H9 (cell line): ENCODE measurements at regions not wholly inside any gene's neighbourhood (a gene's known extent, or its start where the extent isn't known, plus 50 kb on each side); places are given as distances from the start of the nearest gene placed in this dataset.

Experiments
- DNase-seq: peaks from one replicate; pipeline ENCODE4 v3.0.0-alpha.2; 2017
- H2AFZ ChIP-seq: one replicate; pipeline ENCODE4 v1.6.1; 2013; ENCODE audit warnings: mild to moderate bottlenecking, low read length, control low read depth, moderate library complexity
- H2AK5ac ChIP-seq: 2 replicates; pipeline ENCODE4 v1.6.1; 2013; ENCODE audit warnings: low read length, control low read depth, mixed read lengths; ENCODE audit not compliant: insufficient read length
- H2BK120ac ChIP-seq: one replicate; pipeline ENCODE4 v1.6.1; 2013; ENCODE audit warnings: low read depth, mild to moderate bottlenecking, low read length, control low read depth, inconsistent platforms; ENCODE audit not compliant: poor library complexity, severe bottlenecking
- H2BK12ac ChIP-seq: 2 replicates; pipeline ENCODE4 v1.6.1; 2013; ENCODE audit warnings: low read length, control low read depth, mixed read lengths, low read depth; ENCODE audit not compliant: insufficient read length
- H2BK15ac ChIP-seq: 2 replicates; pipeline ENCODE4 v1.6.1; 2013; ENCODE audit warnings: low read depth, low read length, control low read depth
- H2BK20ac ChIP-seq: one replicate; pipeline ENCODE4 v1.6.1; 2013; ENCODE audit warnings: low read depth, mild to moderate bottlenecking, low read length, control low read depth, inconsistent platforms; ENCODE audit not compliant: poor library complexity, severe bottlenecking
- H2BK5ac ChIP-seq: 2 replicates; pipeline ENCODE4 v1.6.1; 2013; ENCODE audit warnings: low read length, control low read depth, mixed read lengths; ENCODE audit not compliant: insufficient read length
- H3K14ac ChIP-seq: 2 replicates; pipeline ENCODE4 v1.6.1; 2013; ENCODE audit warnings: low read length, control low read depth; ENCODE audit not compliant: insufficient read depth
- H3K18ac ChIP-seq: 2 replicates; pipeline ENCODE4 v1.6.1; 2013; ENCODE audit warnings: low read depth, mild to moderate bottlenecking, mixed read lengths, low read length, control low read depth; ENCODE audit not compliant: insufficient read length
- H3K23ac ChIP-seq: 2 replicates; pipeline ENCODE4 v1.6.1; 2013; ENCODE audit warnings: low read length, control low read depth, mixed read lengths, low read depth; ENCODE audit not compliant: insufficient read length
- H3K23me2 ChIP-seq: 2 replicates; pipeline ENCODE4 v1.6.1; 2013; ENCODE audit warnings: low read depth, mild to moderate bottlenecking, mixed read lengths, low read length, control low read depth; ENCODE audit not compliant: insufficient read length, poor library complexity, severe bottlenecking
- H3K27ac ChIP-seq: 2 replicates; pipeline ENCODE4 v1.5.1; 2013; ENCODE audit warnings: low read length, control low read depth, mixed read lengths, low read depth; ENCODE audit not compliant: insufficient read length
- H3K27me3 ChIP-seq: 2 replicates; pipeline ENCODE4 v1.6.1; 2013; ENCODE audit warnings: low read length, control low read depth, inconsistent platforms; ENCODE audit not compliant: insufficient read depth
- H3K4ac ChIP-seq: 2 replicates; pipeline ENCODE4 v1.6.1; 2013; ENCODE audit warnings: low read depth, mild to moderate bottlenecking, control low read depth, inconsistent platforms, low read length, moderate library complexity
- H3K4me1 ChIP-seq: 2 replicates; pipeline ENCODE4 v1.6.1; 2013; ENCODE audit warnings: low read length, control low read depth, inconsistent platforms; ENCODE audit not compliant: insufficient read depth
- H3K4me2 ChIP-seq: 2 replicates; pipeline ENCODE4 v1.6.1; 2013; ENCODE audit warnings: low read length, control low read depth, mixed read lengths; ENCODE audit not compliant: insufficient read length, insufficient read depth
- H3K56ac ChIP-seq: 2 replicates; pipeline ENCODE4 v1.6.1; 2013; ENCODE audit warnings: low read depth, mild to moderate bottlenecking, mixed read lengths, low read length, control low read depth; ENCODE audit not compliant: insufficient read length
- H3K79me1 ChIP-seq: 2 replicates; pipeline ENCODE4 v1.6.1; 2013; ENCODE audit warnings: low read depth, mild to moderate bottlenecking, moderate library complexity, low read length, control low read depth, inconsistent platforms; ENCODE audit not compliant: insufficient read depth, poor library complexity, severe bottlenecking
- H3K79me2 ChIP-seq: 2 replicates; pipeline ENCODE4 v1.6.1; 2013; ENCODE audit warnings: low read length, control low read depth, inconsistent platforms; ENCODE audit not compliant: insufficient read depth
- H3K9ac ChIP-seq: 2 replicates; pipeline ENCODE4 v1.6.1; 2013; ENCODE audit warnings: low read length, control low read depth, mixed read lengths; ENCODE audit not compliant: insufficient read length; ENCODE audit errors: extremely low read depth
- H3K9me3 ChIP-seq: one replicate; pipeline ENCODE4 v1.6.1; 2013; ENCODE audit warnings: low read depth, low read length, inconsistent platforms; ENCODE audit not compliant: control insufficient read depth
- H3T11ph ChIP-seq: one replicate; pipeline ENCODE4 v1.6.1; 2013; ENCODE audit warnings: mild to moderate bottlenecking, low read length, control low read depth, inconsistent platforms
- H4K20me1 ChIP-seq: one replicate; pipeline ENCODE4 v1.6.1; 2013; ENCODE audit not compliant: control insufficient read depth, insufficient read length, insufficient read depth
- H4K5ac ChIP-seq: 2 replicates; pipeline ENCODE4 v1.6.1; 2013; ENCODE audit warnings: low read depth, mild to moderate bottlenecking, mixed read lengths, low read length, control low read depth; ENCODE audit not compliant: insufficient read length
- H4K8ac ChIP-seq: replicated peaks from 2 replicates; pipeline ENCODE4 v1.6.1; 2013; ENCODE audit warnings: low read length, control low read depth, mixed read lengths, low read depth; ENCODE audit not compliant: insufficient read length
- H4K91ac ChIP-seq: 2 replicates; pipeline ENCODE4 v1.6.1; 2013; ENCODE audit warnings: low read depth, mild to moderate bottlenecking, moderate library complexity, mixed read lengths, low read length, control low read depth; ENCODE audit not compliant: insufficient read length
- H3K27ac Mint-ChIP-seq, 3 experiments: 2 replicates in 2 of 3; 3 replicates in 1 of 3; pipeline ENCODE4 v1.8.0; 2020 to 2021; ENCODE audit warnings: mixed read lengths in 3 of 3, mild to moderate bottlenecking in 1 of 3, moderate library complexity in 1 of 3
- H3K27me3 Mint-ChIP-seq: 2 replicates; pipeline ENCODE4 v1.8.0; 2021; ENCODE audit warnings: low read depth, mild to moderate bottlenecking, moderate library complexity, mixed read lengths
- H3K36me3 Mint-ChIP-seq, 3 experiments: 2 replicates in 2 of 3; 3 replicates in 1 of 3; pipeline ENCODE4 v1.8.0; 2020 to 2021; ENCODE audit warnings: low read depth in 3 of 3, mixed read lengths in 3 of 3; ENCODE audit not compliant: insufficient read depth in 1 of 3
- H3K4me1 Mint-ChIP-seq, 2 experiments: 2 replicates each; pipeline ENCODE4 v1.8.0; 2020; ENCODE audit warnings: mixed read lengths in 2 of 2
- H3K4me3 Mint-ChIP-seq, 2 experiments: 2 replicates in 1 of 2; 3 replicates in 1 of 2; pipeline ENCODE4 v1.8.0; 2020 to 2021; ENCODE audit warnings: mild to moderate bottlenecking in 2 of 2, mixed read lengths in 2 of 2, moderate library complexity in 1 of 2
- H3K9me3 Mint-ChIP-seq, 2 experiments: 2 replicates in 1 of 2; 3 replicates in 1 of 2; pipeline ENCODE4 v1.8.0; 2020; ENCODE audit warnings: mild to moderate bottlenecking in 2 of 2, mixed read lengths in 2 of 2, moderate library complexity in 1 of 2
- CTCF ChIP-seq: fragments of 200-600 bp; sonication (generic); conservative IDR thresholded peaks from 3 replicates; pipeline ENCODE4 v1.8.0; 2021; ENCODE audit warnings: antibody characterized with exemption, mild to moderate bottlenecking
- WGBS: extraction: QIAGEN DNeasy Blood & Tissue Kit; methylation state at CpG from one replicate; pipeline ENCODE4 v1.1.7; 2013; ENCODE audit warnings: missing lambda C conversion rate, low lambda C conversion rate, mixed read lengths; ENCODE audit not compliant: insufficient read length; ENCODE audit errors: extremely low coverage; 5-methylcytosine and 5-hydroxymethylcytosine counted together

DNA sequence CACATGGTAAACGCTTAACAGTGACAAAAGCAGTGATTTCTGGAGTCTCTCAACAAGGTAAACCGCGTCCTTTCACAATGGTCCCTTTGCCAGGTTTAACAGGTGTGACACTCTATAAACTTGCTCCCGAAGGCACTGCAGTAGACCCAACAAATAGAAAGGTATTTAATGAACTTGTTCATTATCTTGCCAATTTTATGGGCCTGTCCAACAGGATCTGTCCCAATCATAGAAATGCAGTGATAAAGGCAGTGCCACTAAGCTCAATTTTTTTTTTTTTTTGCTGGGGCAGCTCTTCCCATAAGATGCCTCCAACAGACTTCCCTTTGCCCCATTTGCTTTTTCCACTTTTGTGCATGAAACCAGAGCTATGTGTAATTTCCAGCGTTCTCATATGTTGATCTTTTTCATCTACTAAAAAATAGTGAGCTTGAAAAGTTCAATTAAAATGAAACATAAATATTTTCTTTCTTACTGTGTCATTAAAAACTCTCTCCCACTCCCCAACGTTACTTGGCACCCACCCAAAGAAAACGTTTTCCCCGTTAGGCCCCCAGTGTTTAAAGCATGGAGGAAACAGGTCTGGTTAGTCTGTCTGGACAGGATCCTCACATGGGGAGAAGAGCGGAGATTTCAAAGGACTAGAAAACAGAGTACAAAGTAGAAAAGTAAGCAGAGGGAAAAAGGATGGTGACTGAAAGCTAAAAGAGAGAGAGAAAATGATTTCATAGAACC lies 80.9 kb upstream of the SPATA31D4 start:
- peaks cover 10 to 15% of the 10 kb centered on the region in 2 experiments for H3K4me1 Mint-ChIP-seq
- no peak overlapping the region for H3K56ac ChIP-seq
- H3K79me1 ChIP-seq: no peaks in the 10 kb centered on the region
- no peak overlapping the region for H3K4me3 Mint-ChIP-seq
- H3K27me3 ChIP-seq: no peaks in the 10 kb centered on the region
- H3K9me3 ChIP-seq: no peaks in the 10 kb centered on the region
- H2BK120ac ChIP-seq: no peak overlapping the region
- no peaks in the 10 kb centered on the region for H4K20me1 ChIP-seq
- H3K4me2 ChIP-seq: no peak overlapping the region
- H4K8ac ChIP-seq: no peak overlapping the region
- no peak overlapping the region for H3K23ac ChIP-seq
- no peak overlapping the region for H3K27ac ChIP-seq
- no peak overlapping the region for H3K9ac ChIP-seq
- H2BK5ac ChIP-seq: no peak overlapping the region
- H3K14ac ChIP-seq: no peak overlapping the region
- no peaks in the 10 kb centered on the region for H3K79me2 ChIP-seq
- no peak overlapping the region for H4K91ac ChIP-seq
- no peak overlapping the region for H2AK5ac ChIP-seq
- no peak for TF ChIP-seq CTCF
- H3K27me3 Mint-ChIP-seq: no peaks in the 10 kb centered on the region; the same call in none of the 2 replicates
- no peak overlapping the region for H3T11ph ChIP-seq
- no peak overlapping the region for H2BK15ac ChIP-seq
- H3K18ac ChIP-seq: no peak overlapping the region
- no peaks in the 10 kb centered on the region for H3K23me2 ChIP-seq
- DNase-seq: no peak
- no peaks in the 10 kb centered on the region for H3K36me3 Mint-ChIP-seq
- peaks cover 8% of the 10 kb centered on the region; the same call in 1 of the 2 replicates for H3K4me1 ChIP-seq
- WGBS: no CpG with 5 or more reads among the region's 9 CpGs
- H2AFZ ChIP-seq: no peak overlapping the region
- no peak overlapping the region for H4K5ac ChIP-seq
- no peak overlapping the region for H3K4ac ChIP-seq
- H2BK12ac ChIP-seq: no peak overlapping the region
- H3K9me3 Mint-ChIP-seq: no peaks in the 10 kb centered on the region; a peak in 1 of 5 replicates
- no peak overlapping the region for H3K27ac Mint-ChIP-seq
- H2BK20ac ChIP-seq: no peak overlapping the region
